ENCODE measurements at regions not wholly inside any gene's neighbourhood (a gene's known extent, or its start where the extent isn't known, plus 50 kb on each side); places are given as distances from the start of the nearest gene placed in this dataset.

DNA sequence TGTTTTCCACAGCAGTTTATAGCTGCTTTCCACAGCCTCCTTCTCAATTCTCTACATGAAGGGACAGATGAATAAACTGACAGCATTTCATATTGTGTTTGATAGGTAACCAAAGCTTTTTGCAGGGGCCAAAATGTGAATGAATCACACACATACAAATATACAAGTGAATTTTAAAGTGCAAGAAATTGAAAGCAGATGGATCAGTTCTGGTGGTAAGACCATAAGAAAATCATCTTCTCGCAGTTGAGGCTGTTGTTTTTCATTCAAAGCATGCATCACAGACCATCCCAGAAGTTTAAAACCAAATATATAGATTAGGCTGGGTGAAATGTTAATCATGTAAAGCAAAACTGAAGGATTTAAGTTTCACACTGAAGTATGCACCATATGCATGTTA lies 1569.4 kb downstream of the PCDH9 start:
- TF ChIP-seq JUNB (IDR thresholded peaks at IDR 0.05; ENCODE audit: unreplicated experiment) (no peak), CREB1 (CRISPR knock-in tag; IDR thresholded peaks at IDR 0.05; ENCODE audit: low read depth) (no peak), NANOG (IDR thresholded peaks at IDR 0.05; ENCODE audit: borderline replicate concordance) (no peak), EZH2 (IDR thresholded peaks at IDR 0.05; ENCODE audit: low read depth, unreplicated experiment) (no peak), ZNF114 (CRISPR knock-in tag; IDR thresholded peaks at IDR 0.05) (no peak), STAT1 (IDR thresholded peaks at IDR 0.05; ENCODE audit: unreplicated experiment) (no peak), ZNF331 (CRISPR knock-in tag; IDR thresholded peaks at IDR 0.05; ENCODE audit: low read depth) (no peak), EZH2phosphoT487 (IDR thresholded peaks at IDR 0.05; ENCODE audit: unreplicated experiment) (no peak), POLR2AphosphoS5 (IDR thresholded peaks at IDR 0.05; ENCODE audit: low read depth) (no peak)
- TF ChIP-seq, protein P1, sequence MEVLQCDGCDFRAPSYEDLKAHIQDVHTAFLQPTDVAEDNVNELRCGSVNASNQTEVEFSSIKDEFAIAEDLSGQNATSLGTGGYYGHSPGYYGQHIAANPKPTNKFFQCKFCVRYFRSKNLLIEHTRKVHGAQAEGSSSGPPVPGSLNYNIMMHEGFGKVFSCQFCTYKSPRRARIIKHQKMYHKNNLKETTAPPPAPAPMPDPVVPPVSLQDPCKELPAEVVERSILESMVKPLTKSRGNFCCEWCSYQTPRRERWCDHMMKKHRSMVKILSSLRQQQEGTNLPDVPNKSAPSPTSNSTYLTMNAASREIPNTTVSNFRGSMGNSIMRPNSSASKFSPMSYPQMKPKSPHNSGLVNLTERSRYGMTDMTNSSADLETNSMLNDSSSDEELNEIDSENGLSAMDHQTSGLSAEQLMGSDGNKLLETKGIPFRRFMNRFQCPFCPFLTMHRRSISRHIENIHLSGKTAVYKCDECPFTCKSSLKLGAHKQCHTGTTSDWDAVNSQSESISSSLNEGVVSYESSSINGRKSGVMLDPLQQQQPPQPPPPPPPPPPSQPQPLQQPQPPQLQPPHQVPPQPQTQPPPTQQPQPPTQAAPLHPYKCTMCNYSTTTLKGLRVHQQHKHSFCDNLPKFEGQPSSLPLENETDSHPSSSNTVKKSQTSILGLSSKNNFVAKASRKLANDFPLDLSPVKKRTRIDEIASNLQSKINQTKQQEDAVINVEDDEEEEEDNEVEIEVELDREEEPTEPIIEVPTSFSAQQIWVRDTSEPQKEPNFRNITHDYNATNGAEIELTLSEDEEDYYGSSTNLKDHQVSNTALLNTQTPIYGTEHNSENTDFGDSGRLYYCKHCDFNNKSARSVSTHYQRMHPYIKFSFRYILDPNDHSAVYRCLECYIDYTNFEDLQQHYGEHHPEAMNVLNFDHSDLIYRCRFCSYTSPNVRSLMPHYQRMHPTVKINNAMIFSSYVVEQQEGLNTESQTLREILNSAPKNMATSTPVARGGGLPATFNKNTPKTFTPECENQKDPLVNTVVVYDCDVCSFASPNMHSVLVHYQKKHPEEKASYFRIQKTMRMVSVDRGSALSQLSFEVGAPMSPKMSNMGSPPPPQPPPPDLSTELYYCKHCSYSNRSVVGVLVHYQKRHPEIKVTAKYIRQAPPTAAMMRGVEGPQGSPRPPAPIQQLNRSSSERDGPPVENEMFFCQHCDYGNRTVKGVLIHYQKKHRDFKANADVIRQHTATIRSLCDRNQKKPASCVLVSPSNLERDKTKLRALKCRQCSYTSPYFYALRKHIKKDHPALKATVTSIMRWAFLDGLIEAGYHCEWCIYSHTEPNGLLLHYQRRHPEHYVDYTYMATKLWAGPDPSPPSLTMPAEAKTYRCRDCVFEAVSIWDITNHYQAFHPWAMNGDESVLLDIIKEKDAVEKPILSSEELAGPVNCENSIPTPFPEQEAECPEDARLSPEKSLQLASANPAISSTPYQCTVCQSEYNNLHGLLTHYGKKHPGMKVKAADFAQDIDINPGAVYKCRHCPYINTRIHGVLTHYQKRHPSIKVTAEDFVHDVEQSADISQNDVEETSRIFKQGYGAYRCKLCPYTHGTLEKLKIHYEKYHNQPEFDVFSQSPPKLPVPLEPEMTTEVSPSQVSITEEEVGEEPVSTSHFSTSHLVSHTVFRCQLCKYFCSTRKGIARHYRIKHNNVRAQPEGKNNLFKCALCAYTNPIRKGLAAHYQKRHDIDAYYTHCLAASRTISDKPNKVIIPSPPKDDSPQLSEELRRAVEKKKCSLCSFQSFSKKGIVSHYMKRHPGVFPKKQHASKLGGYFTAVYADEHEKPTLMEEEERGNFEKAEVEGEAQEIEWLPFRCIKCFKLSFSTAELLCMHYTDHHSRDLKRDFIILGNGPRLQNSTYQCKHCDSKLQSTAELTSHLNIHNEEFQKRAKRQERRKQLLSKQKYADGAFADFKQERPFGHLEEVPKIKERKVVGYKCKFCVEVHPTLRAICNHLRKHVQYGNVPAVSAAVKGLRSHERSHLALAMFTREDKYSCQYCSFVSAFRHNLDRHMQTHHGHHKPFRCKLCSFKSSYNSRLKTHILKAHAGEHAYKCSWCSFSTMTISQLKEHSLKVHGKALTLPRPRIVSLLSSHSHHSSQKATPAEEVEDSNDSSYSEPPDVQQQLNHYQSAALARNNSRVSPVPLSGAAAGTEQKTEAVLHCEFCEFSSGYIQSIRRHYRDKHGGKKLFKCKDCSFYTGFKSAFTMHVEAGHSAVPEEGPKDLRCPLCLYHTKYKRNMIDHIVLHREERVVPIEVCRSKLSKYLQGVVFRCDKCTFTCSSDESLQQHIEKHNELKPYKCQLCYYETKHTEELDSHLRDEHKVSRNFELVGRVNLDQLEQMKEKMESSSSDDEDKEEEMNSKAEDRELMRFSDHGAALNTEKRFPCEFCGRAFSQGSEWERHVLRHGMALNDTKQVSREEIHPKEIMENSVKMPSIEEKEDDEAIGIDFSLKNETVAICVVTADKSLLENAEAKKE (CRISPR knock-in tag; IDR thresholded peaks at IDR 0.05) = no peak
- TF ChIP-seq, protein P2, sequence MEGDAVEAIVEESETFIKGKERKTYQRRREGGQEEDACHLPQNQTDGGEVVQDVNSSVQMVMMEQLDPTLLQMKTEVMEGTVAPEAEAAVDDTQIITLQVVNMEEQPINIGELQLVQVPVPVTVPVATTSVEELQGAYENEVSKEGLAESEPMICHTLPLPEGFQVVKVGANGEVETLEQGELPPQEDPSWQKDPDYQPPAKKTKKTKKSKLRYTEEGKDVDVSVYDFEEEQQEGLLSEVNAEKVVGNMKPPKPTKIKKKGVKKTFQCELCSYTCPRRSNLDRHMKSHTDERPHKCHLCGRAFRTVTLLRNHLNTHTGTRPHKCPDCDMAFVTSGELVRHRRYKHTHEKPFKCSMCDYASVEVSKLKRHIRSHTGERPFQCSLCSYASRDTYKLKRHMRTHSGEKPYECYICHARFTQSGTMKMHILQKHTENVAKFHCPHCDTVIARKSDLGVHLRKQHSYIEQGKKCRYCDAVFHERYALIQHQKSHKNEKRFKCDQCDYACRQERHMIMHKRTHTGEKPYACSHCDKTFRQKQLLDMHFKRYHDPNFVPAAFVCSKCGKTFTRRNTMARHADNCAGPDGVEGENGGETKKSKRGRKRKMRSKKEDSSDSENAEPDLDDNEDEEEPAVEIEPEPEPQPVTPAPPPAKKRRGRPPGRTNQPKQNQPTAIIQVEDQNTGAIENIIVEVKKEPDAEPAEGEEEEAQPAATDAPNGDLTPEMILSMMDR (conservative IDR thresholded peaks at IDR 0.05; ENCODE audit: low read depth in 2 of 2) = no peak
- TF ChIP-seq, protein P3, sequence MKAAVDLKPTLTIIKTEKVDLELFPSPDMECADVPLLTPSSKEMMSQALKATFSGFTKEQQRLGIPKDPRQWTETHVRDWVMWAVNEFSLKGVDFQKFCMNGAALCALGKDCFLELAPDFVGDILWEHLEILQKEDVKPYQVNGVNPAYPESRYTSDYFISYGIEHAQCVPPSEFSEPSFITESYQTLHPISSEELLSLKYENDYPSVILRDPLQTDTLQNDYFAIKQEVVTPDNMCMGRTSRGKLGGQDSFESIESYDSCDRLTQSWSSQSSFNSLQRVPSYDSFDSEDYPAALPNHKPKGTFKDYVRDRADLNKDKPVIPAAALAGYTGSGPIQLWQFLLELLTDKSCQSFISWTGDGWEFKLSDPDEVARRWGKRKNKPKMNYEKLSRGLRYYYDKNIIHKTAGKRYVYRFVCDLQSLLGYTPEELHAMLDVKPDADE (IDR thresholded peaks at IDR 0.05) = no peak
- TF ChIP-seq, protein P4, sequence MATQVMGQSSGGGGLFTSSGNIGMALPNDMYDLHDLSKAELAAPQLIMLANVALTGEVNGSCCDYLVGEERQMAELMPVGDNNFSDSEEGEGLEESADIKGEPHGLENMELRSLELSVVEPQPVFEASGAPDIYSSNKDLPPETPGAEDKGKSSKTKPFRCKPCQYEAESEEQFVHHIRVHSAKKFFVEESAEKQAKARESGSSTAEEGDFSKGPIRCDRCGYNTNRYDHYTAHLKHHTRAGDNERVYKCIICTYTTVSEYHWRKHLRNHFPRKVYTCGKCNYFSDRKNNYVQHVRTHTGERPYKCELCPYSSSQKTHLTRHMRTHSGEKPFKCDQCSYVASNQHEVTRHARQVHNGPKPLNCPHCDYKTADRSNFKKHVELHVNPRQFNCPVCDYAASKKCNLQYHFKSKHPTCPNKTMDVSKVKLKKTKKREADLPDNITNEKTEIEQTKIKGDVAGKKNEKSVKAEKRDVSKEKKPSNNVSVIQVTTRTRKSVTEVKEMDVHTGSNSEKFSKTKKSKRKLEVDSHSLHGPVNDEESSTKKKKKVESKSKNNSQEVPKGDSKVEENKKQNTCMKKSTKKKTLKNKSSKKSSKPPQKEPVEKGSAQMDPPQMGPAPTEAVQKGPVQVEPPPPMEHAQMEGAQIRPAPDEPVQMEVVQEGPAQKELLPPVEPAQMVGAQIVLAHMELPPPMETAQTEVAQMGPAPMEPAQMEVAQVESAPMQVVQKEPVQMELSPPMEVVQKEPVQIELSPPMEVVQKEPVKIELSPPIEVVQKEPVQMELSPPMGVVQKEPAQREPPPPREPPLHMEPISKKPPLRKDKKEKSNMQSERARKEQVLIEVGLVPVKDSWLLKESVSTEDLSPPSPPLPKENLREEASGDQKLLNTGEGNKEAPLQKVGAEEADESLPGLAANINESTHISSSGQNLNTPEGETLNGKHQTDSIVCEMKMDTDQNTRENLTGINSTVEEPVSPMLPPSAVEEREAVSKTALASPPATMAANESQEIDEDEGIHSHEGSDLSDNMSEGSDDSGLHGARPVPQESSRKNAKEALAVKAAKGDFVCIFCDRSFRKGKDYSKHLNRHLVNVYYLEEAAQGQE (IDR thresholded peaks at IDR 0.05; ENCODE audit: unreplicated experiment) = no peak
- 0 out of 3 replicates have a peak, but pooled peaks cover 7% of the 10 kb centered on the region for H3K9me3 Mint-ChIP-seq
- H3K27me3 Mint-ChIP-seq (ENCODE audit: insufficient read depth, low read depth, poor library complexity) = peaks cover 4% of the 10 kb centered on the region
- H3K4me3 Mint-ChIP-seq = no peak overlapping the region
- no peaks in the 10 kb centered on the region; the same call in 1 of the 3 replicates for H3K36me3 Mint-ChIP-seq (ENCODE audit: low read depth)
- Histone ChIP-seq H3K79me2 (replicated peaks; ENCODE audit: insufficient read depth) (no peaks in the 10 kb centered on the region), H3K27me3 (ENCODE audit: insufficient read depth) (no peaks in the 10 kb centered on the region), H3K36me3 (ENCODE audit: insufficient read depth) (no peaks in the 10 kb centered on the region), H3F3A (replicated peaks; ENCODE audit: low read depth) (no peaks in the 10 kb centered on the region), H3K4me2 (no peak overlapping the region), H3K4me3 (no peak overlapping the region), H3K9me2 (ENCODE audit: insufficient read depth) (no peaks in the 10 kb centered on the region), H2AFZ (no peak overlapping the region), H3K4me1 (ENCODE audit: insufficient read depth) (no peaks in the 10 kb centered on the region), H4K20me1 (replicated peaks; ENCODE audit: insufficient read depth) (no peaks in the 10 kb centered on the region), H3K27ac (ENCODE audit: low read depth) (no peak overlapping the region)
- DNase-seq (ENCODE audit: low spot score) (no peak), ATAC-seq (no peak)
- no peaks in the 10 kb centered on the region for H3K4me1 Mint-ChIP-seq
- no peak overlapping the region for H3K27ac Mint-ChIP-seq

Data from GM23338 (cell line).